ENCODE measurements at regions not wholly inside any gene's neighbourhood (a gene's known extent, or its start where the extent isn't known, plus 50 kb on each side); places are given as distances from the start of the nearest gene placed in this dataset.
A peak's percentile ranks its signal among the peaks of the same experiment; 100 is the strongest.

DNA sequence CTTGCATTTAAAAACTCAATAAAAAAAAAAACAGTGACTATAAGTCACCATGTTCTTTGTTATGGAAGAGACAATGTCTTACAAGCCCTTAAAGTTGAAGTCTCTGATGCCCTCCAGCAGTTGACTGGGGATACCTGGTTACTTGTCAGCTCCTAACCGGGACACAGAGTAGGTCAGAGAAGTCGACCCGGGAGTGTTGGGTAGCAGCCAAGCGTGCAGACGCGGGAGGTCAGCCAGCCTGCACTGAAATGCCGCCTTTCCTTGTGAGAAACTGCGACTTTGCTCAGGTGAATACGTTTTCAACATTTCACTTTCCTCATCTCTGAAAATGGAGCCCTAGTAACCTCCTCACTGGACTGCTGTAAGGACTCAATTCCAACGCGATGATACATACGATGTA lies 81.8 kb downstream of the F11 start:
- no peaks in the 10 kb centered on the region for H3F3A ChIP-seq (replicated peaks; ENCODE audit: low read depth)

More for the DNA sequence above, 81.8 kb downstream of the F11 start:
- Histone ChIP-seq H3K27ac (ENCODE audit: low read depth) (no peak overlapping the region), H3K4me3 (no peak overlapping the region), H3K79me2 (replicated peaks; ENCODE audit: insufficient read depth) (no peaks in the 10 kb centered on the region), H2AFZ (no peak overlapping the region), H3K9me2 (ENCODE audit: insufficient read depth) (no peaks in the 10 kb centered on the region), H3K4me2 (no peak overlapping the region), H3K27me3 (ENCODE audit: insufficient read depth) (peaks cover 62% of the 10 kb centered on the region), H3K4me1 (ENCODE audit: insufficient read depth) (peaks cover 5% of the 10 kb centered on the region; the same call in 1 of the 2 replicates), H3K36me3 (ENCODE audit: insufficient read depth) (no peaks in the 10 kb centered on the region), H4K20me1 (replicated peaks; ENCODE audit: insufficient read depth) (peaks cover 5% of the 10 kb centered on the region; the same call in 1 of the 2 replicates)
- Mint-ChIP-seq H3K27me3 (ENCODE audit: insufficient read depth, low read depth, poor library complexity) (peaks cover 54% of the 10 kb centered on the region), H3K9me3 (peaks cover 2% of the 10 kb centered on the region; the same call in 2 of the 3 replicates), H3K36me3 (ENCODE audit: low read depth) (no peaks in the 10 kb centered on the region), H3K27ac (no peak overlapping the region), H3K4me1 (peaks cover 11% of the 10 kb centered on the region), H3K4me3 (no peak overlapping the region)
- TF ChIP-seq JUNB (IDR thresholded peaks at IDR 0.05; ENCODE audit: unreplicated experiment) (no peak), EZH2phosphoT487 (IDR thresholded peaks at IDR 0.05; ENCODE audit: unreplicated experiment) (no peak), ZNF331 (CRISPR knock-in tag; IDR thresholded peaks at IDR 0.05; ENCODE audit: low read depth) (no peak), ZNF114 (CRISPR knock-in tag; IDR thresholded peaks at IDR 0.05) (no peak), CREB1 (CRISPR knock-in tag; IDR thresholded peaks at IDR 0.05; ENCODE audit: low read depth) (no peak), EZH2 (IDR thresholded peaks at IDR 0.05; ENCODE audit: low read depth, unreplicated experiment) (no peak), STAT1 (IDR thresholded peaks at IDR 0.05; ENCODE audit: unreplicated experiment) (no peak), POLR2AphosphoS5 (IDR thresholded peaks at IDR 0.05; ENCODE audit: low read depth) (no peak), NANOG (IDR thresholded peaks at IDR 0.05; ENCODE audit: borderline replicate concordance) (no peak)
- TF ChIP-seq, protein P1, sequence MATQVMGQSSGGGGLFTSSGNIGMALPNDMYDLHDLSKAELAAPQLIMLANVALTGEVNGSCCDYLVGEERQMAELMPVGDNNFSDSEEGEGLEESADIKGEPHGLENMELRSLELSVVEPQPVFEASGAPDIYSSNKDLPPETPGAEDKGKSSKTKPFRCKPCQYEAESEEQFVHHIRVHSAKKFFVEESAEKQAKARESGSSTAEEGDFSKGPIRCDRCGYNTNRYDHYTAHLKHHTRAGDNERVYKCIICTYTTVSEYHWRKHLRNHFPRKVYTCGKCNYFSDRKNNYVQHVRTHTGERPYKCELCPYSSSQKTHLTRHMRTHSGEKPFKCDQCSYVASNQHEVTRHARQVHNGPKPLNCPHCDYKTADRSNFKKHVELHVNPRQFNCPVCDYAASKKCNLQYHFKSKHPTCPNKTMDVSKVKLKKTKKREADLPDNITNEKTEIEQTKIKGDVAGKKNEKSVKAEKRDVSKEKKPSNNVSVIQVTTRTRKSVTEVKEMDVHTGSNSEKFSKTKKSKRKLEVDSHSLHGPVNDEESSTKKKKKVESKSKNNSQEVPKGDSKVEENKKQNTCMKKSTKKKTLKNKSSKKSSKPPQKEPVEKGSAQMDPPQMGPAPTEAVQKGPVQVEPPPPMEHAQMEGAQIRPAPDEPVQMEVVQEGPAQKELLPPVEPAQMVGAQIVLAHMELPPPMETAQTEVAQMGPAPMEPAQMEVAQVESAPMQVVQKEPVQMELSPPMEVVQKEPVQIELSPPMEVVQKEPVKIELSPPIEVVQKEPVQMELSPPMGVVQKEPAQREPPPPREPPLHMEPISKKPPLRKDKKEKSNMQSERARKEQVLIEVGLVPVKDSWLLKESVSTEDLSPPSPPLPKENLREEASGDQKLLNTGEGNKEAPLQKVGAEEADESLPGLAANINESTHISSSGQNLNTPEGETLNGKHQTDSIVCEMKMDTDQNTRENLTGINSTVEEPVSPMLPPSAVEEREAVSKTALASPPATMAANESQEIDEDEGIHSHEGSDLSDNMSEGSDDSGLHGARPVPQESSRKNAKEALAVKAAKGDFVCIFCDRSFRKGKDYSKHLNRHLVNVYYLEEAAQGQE (IDR thresholded peaks at IDR 0.05; ENCODE audit: unreplicated experiment) = no peak
- TF ChIP-seq, protein P2, sequence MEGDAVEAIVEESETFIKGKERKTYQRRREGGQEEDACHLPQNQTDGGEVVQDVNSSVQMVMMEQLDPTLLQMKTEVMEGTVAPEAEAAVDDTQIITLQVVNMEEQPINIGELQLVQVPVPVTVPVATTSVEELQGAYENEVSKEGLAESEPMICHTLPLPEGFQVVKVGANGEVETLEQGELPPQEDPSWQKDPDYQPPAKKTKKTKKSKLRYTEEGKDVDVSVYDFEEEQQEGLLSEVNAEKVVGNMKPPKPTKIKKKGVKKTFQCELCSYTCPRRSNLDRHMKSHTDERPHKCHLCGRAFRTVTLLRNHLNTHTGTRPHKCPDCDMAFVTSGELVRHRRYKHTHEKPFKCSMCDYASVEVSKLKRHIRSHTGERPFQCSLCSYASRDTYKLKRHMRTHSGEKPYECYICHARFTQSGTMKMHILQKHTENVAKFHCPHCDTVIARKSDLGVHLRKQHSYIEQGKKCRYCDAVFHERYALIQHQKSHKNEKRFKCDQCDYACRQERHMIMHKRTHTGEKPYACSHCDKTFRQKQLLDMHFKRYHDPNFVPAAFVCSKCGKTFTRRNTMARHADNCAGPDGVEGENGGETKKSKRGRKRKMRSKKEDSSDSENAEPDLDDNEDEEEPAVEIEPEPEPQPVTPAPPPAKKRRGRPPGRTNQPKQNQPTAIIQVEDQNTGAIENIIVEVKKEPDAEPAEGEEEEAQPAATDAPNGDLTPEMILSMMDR (conservative IDR thresholded peaks at IDR 0.05; ENCODE audit: low read depth in 2 of 2) = no peak
- TF ChIP-seq, protein P3, sequence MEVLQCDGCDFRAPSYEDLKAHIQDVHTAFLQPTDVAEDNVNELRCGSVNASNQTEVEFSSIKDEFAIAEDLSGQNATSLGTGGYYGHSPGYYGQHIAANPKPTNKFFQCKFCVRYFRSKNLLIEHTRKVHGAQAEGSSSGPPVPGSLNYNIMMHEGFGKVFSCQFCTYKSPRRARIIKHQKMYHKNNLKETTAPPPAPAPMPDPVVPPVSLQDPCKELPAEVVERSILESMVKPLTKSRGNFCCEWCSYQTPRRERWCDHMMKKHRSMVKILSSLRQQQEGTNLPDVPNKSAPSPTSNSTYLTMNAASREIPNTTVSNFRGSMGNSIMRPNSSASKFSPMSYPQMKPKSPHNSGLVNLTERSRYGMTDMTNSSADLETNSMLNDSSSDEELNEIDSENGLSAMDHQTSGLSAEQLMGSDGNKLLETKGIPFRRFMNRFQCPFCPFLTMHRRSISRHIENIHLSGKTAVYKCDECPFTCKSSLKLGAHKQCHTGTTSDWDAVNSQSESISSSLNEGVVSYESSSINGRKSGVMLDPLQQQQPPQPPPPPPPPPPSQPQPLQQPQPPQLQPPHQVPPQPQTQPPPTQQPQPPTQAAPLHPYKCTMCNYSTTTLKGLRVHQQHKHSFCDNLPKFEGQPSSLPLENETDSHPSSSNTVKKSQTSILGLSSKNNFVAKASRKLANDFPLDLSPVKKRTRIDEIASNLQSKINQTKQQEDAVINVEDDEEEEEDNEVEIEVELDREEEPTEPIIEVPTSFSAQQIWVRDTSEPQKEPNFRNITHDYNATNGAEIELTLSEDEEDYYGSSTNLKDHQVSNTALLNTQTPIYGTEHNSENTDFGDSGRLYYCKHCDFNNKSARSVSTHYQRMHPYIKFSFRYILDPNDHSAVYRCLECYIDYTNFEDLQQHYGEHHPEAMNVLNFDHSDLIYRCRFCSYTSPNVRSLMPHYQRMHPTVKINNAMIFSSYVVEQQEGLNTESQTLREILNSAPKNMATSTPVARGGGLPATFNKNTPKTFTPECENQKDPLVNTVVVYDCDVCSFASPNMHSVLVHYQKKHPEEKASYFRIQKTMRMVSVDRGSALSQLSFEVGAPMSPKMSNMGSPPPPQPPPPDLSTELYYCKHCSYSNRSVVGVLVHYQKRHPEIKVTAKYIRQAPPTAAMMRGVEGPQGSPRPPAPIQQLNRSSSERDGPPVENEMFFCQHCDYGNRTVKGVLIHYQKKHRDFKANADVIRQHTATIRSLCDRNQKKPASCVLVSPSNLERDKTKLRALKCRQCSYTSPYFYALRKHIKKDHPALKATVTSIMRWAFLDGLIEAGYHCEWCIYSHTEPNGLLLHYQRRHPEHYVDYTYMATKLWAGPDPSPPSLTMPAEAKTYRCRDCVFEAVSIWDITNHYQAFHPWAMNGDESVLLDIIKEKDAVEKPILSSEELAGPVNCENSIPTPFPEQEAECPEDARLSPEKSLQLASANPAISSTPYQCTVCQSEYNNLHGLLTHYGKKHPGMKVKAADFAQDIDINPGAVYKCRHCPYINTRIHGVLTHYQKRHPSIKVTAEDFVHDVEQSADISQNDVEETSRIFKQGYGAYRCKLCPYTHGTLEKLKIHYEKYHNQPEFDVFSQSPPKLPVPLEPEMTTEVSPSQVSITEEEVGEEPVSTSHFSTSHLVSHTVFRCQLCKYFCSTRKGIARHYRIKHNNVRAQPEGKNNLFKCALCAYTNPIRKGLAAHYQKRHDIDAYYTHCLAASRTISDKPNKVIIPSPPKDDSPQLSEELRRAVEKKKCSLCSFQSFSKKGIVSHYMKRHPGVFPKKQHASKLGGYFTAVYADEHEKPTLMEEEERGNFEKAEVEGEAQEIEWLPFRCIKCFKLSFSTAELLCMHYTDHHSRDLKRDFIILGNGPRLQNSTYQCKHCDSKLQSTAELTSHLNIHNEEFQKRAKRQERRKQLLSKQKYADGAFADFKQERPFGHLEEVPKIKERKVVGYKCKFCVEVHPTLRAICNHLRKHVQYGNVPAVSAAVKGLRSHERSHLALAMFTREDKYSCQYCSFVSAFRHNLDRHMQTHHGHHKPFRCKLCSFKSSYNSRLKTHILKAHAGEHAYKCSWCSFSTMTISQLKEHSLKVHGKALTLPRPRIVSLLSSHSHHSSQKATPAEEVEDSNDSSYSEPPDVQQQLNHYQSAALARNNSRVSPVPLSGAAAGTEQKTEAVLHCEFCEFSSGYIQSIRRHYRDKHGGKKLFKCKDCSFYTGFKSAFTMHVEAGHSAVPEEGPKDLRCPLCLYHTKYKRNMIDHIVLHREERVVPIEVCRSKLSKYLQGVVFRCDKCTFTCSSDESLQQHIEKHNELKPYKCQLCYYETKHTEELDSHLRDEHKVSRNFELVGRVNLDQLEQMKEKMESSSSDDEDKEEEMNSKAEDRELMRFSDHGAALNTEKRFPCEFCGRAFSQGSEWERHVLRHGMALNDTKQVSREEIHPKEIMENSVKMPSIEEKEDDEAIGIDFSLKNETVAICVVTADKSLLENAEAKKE (CRISPR knock-in tag; IDR thresholded peaks at IDR 0.05) = no peak
- ATAC-seq (peak; percentile 57), DNase-seq (ENCODE audit: low spot score) (peak; percentile 21)

Measured in GM23338 (cell line).